ENCODE measurements at regions not wholly inside any gene's neighbourhood (a gene's known extent, or its start where the extent isn't known, plus 50 kb on each side); places are given as distances from the start of the nearest gene placed in this dataset.

DNA sequence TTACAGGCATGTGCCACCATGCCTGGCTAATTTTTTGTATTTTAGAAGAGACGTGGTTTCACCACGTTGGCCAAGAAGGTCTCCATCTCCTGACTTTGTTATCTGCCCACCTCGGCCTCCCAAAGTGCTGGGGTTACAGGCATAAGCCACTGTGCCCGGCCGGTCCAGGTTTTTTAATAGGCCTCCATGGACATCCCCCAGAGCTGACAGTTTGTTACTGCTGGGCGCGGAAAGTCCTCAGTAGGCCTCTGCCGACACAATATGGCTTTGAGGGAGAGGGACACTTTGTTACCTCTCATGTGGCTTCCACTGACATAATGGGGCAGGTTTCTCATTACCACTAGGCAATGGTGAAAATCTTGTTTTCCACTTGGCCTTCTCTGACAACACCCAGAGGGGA lies 152.0 kb downstream of the WNT7A start:
- Mint-ChIP-seq H3K9me3 (peaks cover 7% of the 10 kb centered on the region), H3K4me1 (ENCODE audit: low read depth) (no peaks in the 10 kb centered on the region), H3K4me3 (no peak overlapping the region), H3K27me3 (ENCODE audit: low read depth) (peaks cover 24% of the 10 kb centered on the region), H3K27ac (no peak overlapping the region), H3K36me3 (ENCODE audit: low read depth) (no peaks in the 10 kb centered on the region)
- CTCF ChIA-PET = no interaction called here
- DNase-seq = no peak
- intact Hi-C loops (cut with micrococcal nuclease) = no loop called here

DNA sequence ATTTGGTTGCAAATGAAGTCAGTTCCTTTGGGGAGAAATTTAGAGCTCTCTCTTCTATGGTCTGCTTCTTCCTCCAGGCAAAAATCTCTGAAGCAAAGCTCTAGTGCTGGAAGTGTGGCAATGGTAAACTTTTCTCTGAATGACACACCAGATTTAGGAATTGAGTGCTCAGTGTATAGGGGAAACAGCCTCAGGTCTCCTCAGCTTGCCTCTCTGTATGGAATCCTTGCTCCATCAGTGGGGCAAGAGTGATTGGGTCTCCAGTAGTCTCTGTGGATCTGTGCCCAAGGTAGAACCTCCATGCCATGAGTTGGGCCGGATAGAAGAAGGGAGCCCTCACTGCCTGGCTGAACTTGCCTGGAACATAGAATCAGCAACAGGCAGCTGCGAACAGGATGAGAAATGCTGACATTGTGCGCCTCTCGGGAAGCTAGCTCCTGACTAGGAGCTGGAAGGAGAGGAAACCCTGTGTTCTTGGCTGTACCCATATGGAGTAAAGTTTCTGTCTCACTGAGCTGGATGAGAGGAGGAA lies 156.1 kb downstream of the WNT7A start:
- no peak for DNase-seq
- intact Hi-C loops (cut with micrococcal nuclease) = no loop called here
- CTCF ChIA-PET = interaction anchor here (1.1 kb wide), 1 partner anchor 66 kb away, joined by 4 read pairs; no protein-coding TSS in a partner anchor
- Mint-ChIP-seq H3K9me3 (peaks cover 13% of the 10 kb centered on the region), H3K4me1 (ENCODE audit: low read depth) (no peaks in the 10 kb centered on the region), H3K36me3 (ENCODE audit: low read depth) (no peaks in the 10 kb centered on the region), H3K4me3 (no peak overlapping the region), H3K27me3 (ENCODE audit: low read depth) (peaks cover 8% of the 10 kb centered on the region), H3K27ac (no peak overlapping the region)

DNA sequence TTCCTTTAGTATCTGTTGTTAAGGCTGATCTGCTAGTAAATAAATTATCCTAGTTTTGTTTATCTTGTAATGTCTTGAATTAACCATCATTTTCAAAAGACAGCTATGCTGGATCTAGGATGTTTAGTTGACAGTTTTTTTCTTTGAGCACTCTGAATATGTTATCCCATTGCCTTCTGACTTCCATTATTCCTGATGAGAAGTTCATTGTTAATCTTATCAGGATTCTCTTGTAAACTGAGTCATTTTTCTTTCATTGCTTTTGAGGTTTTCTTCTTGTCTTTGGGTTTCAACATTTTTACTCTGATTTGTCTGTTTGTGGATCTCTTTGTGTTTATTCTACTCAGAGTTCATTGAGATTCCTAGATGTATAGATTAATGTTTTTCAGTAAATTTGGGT lies 157.7 kb downstream of the WNT7A start:
- Mint-ChIP-seq H3K4me3 (no peak overlapping the region), H3K36me3 (ENCODE audit: low read depth) (no peaks in the 10 kb centered on the region), H3K9me3 (peaks cover 13% of the 10 kb centered on the region), H3K27me3 (ENCODE audit: low read depth) (peaks cover 3% of the 10 kb centered on the region), H3K4me1 (ENCODE audit: low read depth) (no peaks in the 10 kb centered on the region), H3K27ac (no peak overlapping the region)
- intact Hi-C loops (cut with micrococcal nuclease) = no loop called here
- DNase-seq = no peak
- CTCF ChIA-PET = interaction anchor here (1.5 kb wide), 1 partner anchor 72 kb away, joined by 4 read pairs; no protein-coding TSS in a partner anchor

DNA sequence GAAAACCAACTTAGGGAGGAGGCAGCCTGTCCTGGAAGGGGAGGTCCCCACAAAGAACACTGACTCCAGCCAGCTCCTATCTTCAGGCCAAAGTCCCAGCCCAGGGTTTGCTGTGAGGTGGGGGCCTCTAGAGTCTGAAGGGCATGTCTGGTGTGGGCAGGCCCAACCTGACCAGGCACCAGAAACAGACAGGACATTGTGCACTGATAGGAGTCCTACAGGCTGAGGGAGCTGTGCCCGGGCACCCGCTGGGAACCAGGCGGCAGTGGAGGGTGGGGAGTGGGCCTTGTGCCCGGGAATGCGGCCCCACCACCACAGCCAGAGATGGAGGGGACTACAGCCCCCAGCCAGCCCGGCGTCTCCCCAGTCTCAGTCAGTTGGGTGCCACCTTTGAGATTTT lies 161.4 kb downstream of the WNT7A start:
- intact Hi-C loops (cut with micrococcal nuclease) = no loop called here
- no peak overlapping the region for H3K27ac Mint-ChIP-seq
- H3K36me3 Mint-ChIP-seq (ENCODE audit: low read depth) = no peaks in the 10 kb centered on the region
- no peak for DNase-seq
- no peak overlapping the region for H3K4me3 Mint-ChIP-seq
- H3K27me3 Mint-ChIP-seq (ENCODE audit: low read depth) = no peaks in the 10 kb centered on the region
- no peaks in the 10 kb centered on the region for H3K4me1 Mint-ChIP-seq (ENCODE audit: low read depth)
- peaks cover 12% of the 10 kb centered on the region for H3K9me3 Mint-ChIP-seq
- CTCF ChIA-PET = interaction anchor here (0.6 to 0.8 kb wide), 2 partner anchors 10 to 61 kb away, joined by 3 read pairs; no protein-coding TSS in a partner anchor

DNA sequence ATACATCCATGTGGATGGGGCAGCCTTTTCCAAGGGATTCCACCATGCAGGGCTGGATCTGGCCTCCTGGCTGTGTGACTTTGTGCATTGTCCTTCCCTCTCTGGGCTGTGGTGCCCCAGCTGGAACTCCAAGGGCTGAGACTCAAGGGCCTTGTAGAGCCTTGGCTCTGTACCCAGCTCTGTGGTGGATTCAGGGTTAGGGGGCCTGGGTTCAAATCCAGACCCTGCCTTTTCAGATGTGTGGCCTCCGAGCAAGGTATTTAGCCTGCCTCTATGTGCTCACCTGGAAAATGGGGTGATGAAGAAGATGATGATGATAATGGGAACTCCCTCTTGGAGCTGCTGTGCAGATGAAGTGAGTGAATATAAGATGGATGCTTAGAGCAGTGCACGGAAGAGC lies 161.9 kb downstream of the WNT7A start:
- CTCF ChIA-PET = interaction anchor here (0.6 to 0.8 kb wide), 2 partner anchors 11 to 61 kb away, joined by 3 read pairs; no protein-coding TSS in a partner anchor
- H3K27ac Mint-ChIP-seq = no peak overlapping the region

DNA sequence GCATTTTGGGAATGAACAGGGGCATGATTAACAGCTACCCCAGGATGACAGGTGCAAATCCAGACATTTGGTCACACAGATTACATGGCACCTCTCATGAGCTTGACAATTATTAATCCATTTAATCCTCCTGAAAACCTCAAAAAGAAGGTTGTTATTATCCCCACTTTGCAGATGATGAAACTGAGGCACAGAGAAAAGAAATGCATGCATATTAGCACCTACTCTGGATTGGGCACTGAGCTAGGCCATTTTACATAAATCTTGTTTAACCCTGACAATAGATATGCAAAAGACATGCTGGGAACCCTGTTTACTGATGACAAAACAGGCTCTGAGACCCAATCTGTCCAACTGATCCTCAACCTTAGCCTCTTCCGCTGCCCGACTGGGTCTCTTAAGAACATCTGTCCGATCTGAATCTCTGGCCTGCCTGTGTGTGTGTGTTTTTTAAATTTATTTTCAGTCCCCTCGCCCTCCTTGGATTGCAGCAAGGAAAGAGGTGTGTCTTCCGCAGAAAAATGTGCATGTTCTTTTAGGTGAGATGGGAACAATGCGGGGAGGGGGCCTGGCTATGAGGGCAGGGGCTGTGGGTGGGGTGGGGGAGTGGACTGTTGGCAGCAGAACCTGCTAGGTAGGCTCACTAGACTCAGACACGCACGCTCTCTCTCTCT lies 162.5 kb downstream of the WNT7A start:
- H3K4me1 Mint-ChIP-seq (ENCODE audit: low read depth) = no peaks in the 10 kb centered on the region
- no peak for DNase-seq
- intact Hi-C loops (cut with micrococcal nuclease) = no loop called here
- no peak overlapping the region for H3K27ac Mint-ChIP-seq
- CTCF ChIA-PET = no interaction called here
- H3K36me3 Mint-ChIP-seq (ENCODE audit: low read depth) = no peaks in the 10 kb centered on the region
- H3K27me3 Mint-ChIP-seq (ENCODE audit: low read depth) = no peaks in the 10 kb centered on the region
- H3K9me3 Mint-ChIP-seq = peaks cover 10% of the 10 kb centered on the region
- no peak overlapping the region for H3K4me3 Mint-ChIP-seq

More for the DNA sequence above, 161.9 kb downstream of the WNT7A start:
- DNase-seq = no peak
- H3K4me1 Mint-ChIP-seq (ENCODE audit: low read depth) = no peaks in the 10 kb centered on the region
- peaks cover 12% of the 10 kb centered on the region for H3K9me3 Mint-ChIP-seq
- H3K4me3 Mint-ChIP-seq = no peak overlapping the region
- intact Hi-C loops (cut with micrococcal nuclease) = no loop called here
- H3K27me3 Mint-ChIP-seq (ENCODE audit: low read depth) = no peaks in the 10 kb centered on the region
- H3K36me3 Mint-ChIP-seq (ENCODE audit: low read depth) = no peaks in the 10 kb centered on the region

DNA sequence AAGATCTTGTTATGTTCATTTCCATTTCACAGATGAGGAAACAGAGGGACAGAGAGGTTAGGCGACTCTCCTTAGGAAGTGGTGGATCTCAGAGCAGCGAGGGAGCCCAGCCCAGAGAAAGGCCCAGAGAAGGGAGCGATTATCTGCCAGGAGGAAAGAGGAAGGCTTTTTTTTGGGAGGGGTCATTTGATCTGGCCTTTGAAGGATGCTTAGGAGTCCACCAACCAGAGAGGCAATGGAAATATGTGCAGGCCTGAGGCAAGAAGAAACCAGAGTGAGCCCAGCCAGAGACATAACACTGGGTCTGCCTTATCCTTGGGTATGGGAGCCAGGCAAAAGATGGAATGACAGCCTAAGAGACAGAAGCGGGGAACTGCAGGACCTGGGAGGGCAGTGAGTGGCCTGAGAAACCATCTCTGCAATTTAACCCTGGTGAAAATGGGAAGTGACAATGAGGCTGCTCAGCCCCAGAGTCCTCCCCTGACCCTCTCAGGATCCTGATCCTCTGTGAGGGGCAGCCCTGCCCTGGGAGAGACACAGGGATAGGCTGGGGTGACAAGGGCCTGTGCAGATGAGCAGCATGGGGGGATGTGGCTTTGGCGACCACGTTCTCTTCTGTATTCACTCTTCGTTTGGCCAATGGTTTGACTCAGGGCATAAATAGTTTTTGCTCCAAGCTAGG lies 163.2 kb downstream of the WNT7A start:
- H3K27me3 Mint-ChIP-seq (ENCODE audit: low read depth) = no peaks in the 10 kb centered on the region
- CTCF ChIA-PET = no interaction called here
- DNase-seq = no peak
- intact Hi-C loops (cut with micrococcal nuclease) = no loop called here
- H3K27ac Mint-ChIP-seq = no peak overlapping the region
- peaks cover 13% of the 10 kb centered on the region for H3K9me3 Mint-ChIP-seq
- H3K36me3 Mint-ChIP-seq (ENCODE audit: low read depth) = no peaks in the 10 kb centered on the region
- no peak overlapping the region for H3K4me3 Mint-ChIP-seq
- H3K4me1 Mint-ChIP-seq (ENCODE audit: low read depth) = no peaks in the 10 kb centered on the region

DNA sequence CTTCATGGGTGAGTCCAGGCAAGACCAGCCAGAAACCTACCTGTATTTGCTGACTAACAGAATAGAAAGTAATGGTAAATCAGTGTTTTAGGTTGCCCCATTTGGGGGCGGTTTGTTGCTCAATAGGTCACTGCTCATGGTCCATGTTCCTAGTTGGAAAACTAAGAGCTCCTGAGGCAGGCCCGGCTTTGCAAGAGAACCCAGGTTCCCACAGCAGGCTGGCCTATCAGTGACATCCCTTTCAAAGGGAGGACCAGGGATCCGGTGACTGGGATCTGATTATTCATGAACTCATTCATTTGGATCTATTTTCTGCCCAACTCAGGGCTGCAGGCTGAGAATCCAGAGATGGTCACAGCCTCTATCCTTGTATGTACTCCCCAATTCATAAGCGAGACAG lies 163.9 kb downstream of the WNT7A start:
- Mint-ChIP-seq H3K4me1 (ENCODE audit: low read depth) (no peaks in the 10 kb centered on the region), H3K4me3 (no peak overlapping the region), H3K9me3 (peaks cover 18% of the 10 kb centered on the region), H3K36me3 (ENCODE audit: low read depth) (no peaks in the 10 kb centered on the region), H3K27me3 (ENCODE audit: low read depth) (no peaks in the 10 kb centered on the region), H3K27ac (no peak overlapping the region)
- intact Hi-C loops (cut with micrococcal nuclease) = no loop called here
- no peak for DNase-seq
- CTCF ChIA-PET = no interaction called here

DNA sequence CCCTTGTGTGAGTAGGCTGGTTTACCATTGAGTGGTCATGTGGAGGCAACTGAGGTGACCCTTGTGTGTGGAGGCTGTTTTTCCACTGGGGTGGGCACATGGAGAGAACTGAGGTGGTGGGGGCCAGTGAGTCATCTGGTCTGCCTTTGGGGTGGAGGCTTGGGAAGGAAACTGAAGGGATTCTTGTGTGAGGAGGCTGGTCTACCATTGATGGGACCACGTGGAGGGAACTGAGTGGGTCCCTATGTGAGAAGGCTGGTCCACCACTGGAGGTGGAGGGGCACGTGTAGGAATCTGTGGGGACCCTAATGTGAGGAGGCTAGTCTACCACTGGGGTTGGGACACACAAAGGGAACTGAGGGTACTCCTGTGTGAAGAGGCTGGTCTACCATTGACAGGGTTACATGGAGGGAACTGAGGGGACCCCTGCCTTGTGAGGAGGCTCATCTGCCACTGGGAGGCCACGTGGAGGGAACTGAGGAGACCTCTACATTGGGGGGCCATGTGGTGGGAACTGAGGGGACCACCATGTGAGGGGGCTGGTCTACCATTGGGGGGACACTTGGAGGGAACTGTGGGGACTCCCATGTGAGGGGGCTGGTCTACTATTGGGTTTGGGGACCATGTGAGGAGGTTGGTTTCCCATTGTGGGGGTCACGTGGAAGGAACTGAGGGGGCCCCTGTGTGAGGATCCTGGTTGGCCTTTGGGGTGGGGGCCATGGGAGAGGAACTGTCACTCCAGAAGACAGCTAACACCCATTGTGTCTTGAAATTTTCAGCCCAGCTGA lies 164.5 kb downstream of the WNT7A start:
- no peak overlapping the region for H3K4me3 Mint-ChIP-seq
- intact Hi-C loops (cut with micrococcal nuclease) = no loop called here
- H3K27me3 Mint-ChIP-seq (ENCODE audit: low read depth) = no peaks in the 10 kb centered on the region
- no peaks in the 10 kb centered on the region for H3K4me1 Mint-ChIP-seq (ENCODE audit: low read depth)
- peaks cover 18% of the 10 kb centered on the region for H3K9me3 Mint-ChIP-seq
- no peak for DNase-seq
- no peaks in the 10 kb centered on the region for H3K36me3 Mint-ChIP-seq (ENCODE audit: low read depth)
- H3K27ac Mint-ChIP-seq = no peak overlapping the region
- CTCF ChIA-PET = no interaction called here

DNA sequence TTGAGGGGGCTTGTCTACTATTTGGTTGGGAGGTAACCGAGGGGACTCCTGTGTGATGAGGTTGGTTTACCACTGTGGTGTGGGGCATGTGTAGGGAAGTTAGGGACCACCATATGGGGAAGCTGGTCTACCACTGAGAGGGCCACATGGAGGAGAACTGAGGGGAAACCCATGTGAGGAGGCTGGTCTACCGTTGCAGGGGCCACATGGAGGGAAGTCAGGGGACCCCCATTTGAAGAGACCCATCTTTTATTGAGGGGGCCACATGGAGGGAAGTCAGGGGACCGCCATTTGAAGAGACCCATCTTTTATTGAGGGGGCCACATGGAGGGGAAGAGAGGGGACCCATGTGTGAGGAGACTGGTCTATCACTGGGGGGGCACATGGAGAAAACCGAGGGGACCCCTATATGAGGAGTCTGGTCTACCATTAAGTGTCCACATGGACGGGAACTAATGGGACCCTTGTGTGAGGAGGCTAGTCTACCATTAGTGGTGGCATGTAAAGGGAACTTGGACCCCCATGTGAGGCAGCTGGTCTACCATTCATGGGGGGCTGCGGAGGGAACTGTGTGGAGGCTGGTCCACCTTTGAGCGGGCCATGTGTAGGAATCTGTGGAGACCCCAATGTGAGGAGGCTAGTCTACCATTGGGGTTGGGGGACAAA lies 165.5 kb downstream of the FBLN2 start:
- H3K4me3 Mint-ChIP-seq = no peak overlapping the region
- no peaks in the 10 kb centered on the region for H3K4me1 Mint-ChIP-seq (ENCODE audit: low read depth)
- CTCF ChIA-PET = no interaction called here
- H3K36me3 Mint-ChIP-seq (ENCODE audit: low read depth) = no peaks in the 10 kb centered on the region
- intact Hi-C loops (cut with micrococcal nuclease) = no loop called here
- no peak for DNase-seq
- peaks cover 18% of the 10 kb centered on the region for H3K9me3 Mint-ChIP-seq
- H3K27ac Mint-ChIP-seq = no peak overlapping the region
- no peaks in the 10 kb centered on the region for H3K27me3 Mint-ChIP-seq (ENCODE audit: low read depth)

DNA sequence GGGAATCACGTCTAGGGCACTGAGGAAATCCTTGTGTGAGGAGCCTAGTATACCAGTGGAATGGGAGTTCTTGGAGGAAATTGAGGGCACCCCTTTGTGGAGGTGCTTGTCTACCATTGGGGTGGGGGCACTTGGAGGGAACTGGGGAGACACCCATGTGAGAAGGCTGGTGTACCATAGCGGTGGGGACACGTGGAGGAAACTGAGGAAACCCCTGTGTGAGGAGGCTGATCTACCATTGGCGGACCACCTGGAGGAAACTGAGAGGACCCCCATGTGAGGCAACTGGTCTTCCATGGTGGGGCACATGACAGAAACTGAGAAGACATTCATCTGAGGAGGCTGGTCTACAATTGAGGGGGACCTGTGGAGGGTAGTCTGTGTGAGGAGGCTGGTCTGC lies 164.5 kb downstream of the FBLN2 start:
- CTCF ChIA-PET = no interaction called here
- Mint-ChIP-seq H3K36me3 (ENCODE audit: low read depth) (no peaks in the 10 kb centered on the region), H3K27me3 (ENCODE audit: low read depth) (no peaks in the 10 kb centered on the region), H3K4me3 (no peak overlapping the region), H3K9me3 (peaks cover 18% of the 10 kb centered on the region), H3K27ac (no peak overlapping the region), H3K4me1 (ENCODE audit: low read depth) (no peaks in the 10 kb centered on the region)
- no peak for DNase-seq
- intact Hi-C loops (cut with micrococcal nuclease) = no loop called here

DNA sequence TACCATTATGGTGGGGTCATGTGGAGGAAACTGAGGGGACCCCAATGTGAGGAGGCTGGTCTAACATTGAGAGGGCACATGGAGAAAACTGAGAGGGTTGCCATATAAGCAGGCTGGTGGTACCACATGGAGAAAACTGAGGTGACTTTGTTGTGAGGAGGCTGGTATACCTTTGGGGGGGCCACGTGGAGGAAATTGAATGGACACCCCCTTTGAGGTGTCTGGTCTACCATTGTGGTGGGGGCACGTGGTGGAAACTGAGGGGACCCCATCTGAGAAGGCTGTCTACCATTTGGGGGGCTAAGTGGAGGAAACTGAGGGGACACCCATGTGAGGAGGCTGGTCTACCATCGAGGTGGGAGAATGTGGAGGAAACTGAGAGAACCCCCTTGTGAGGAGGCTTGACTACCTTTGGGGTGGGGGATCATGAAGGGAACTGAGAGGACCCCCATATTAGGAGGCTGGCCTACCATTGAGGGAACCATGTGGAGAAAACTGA lies 163.8 kb downstream of the FBLN2 start:
- Mint-ChIP-seq H3K27me3 (ENCODE audit: low read depth) (no peaks in the 10 kb centered on the region), H3K36me3 (ENCODE audit: low read depth) (no peaks in the 10 kb centered on the region), H3K4me1 (ENCODE audit: low read depth) (no peaks in the 10 kb centered on the region), H3K4me3 (no peak overlapping the region), H3K27ac (no peak overlapping the region), H3K9me3 (peaks cover 21% of the 10 kb centered on the region)
- no peak for DNase-seq
- CTCF ChIA-PET = no interaction called here
- intact Hi-C loops (cut with micrococcal nuclease) = no loop called here

Measured in activated naive CD4-positive, alpha-beta T cell treated with anti-CD3 and anti-CD28 coated beads for 36 hours (primary cell).